WTC11 (cell line): ENCODE measurements at regions not wholly inside any gene's neighbourhood (a gene's known extent, or its start where the extent isn't known, plus 50 kb on each side); places are given as distances from the start of the nearest gene placed in this dataset.

Experiments
- ATAC-seq: fragments of 200-7000 bp; cut with Tn5 transposase; 2 replicates; pipeline ENCODE4 v1.10.0; 2021; ENCODE audit warnings: mild to moderate bottlenecking, moderate library complexity
- CTCF ChIA-PET: fragments of 300-600 bp; sonication (Branson Sonifier 250); formaldehyde crosslinking; loops from one replicate; lab custom pipeline; 2021; ENCODE audit warnings: antibody characterized with exemption; lab: Charles Lee
- POLR2A ChIA-PET: fragments of 350-600 bp; sonication (Branson Sonifier 250); formaldehyde crosslinking; loops from one replicate; lab custom pipeline; 2021; ENCODE audit warnings: antibody characterized with exemption; lab: Charles Lee
- DNase-seq: peaks from one replicate; pipeline ENCODE4 v3.0.0; 2021; ENCODE audit warnings: low spot score
- H3K27ac Mint-ChIP-seq: 2 replicates; pipeline ENCODE4 v1.8.0; 2021; ENCODE audit warnings: mixed read lengths
- H3K27me3 Mint-ChIP-seq: 2 replicates; pipeline ENCODE4 v1.8.0; 2021; ENCODE audit warnings: low read depth, mild to moderate bottlenecking, moderate library complexity, mixed read lengths
- H3K36me3 Mint-ChIP-seq: 2 replicates; pipeline ENCODE4 v1.8.0; 2021; ENCODE audit warnings: mixed read lengths
- H3K4me1 Mint-ChIP-seq: 2 replicates; pipeline ENCODE4 v1.8.0; 2022; ENCODE audit warnings: mixed read lengths
- H3K4me3 Mint-ChIP-seq: 2 replicates; pipeline ENCODE4 v1.8.0; 2021; ENCODE audit warnings: mild to moderate bottlenecking, moderate library complexity, mixed read lengths
- H3K9me3 Mint-ChIP-seq: 2 replicates; pipeline ENCODE4 v1.8.0; 2021; ENCODE audit warnings: mixed read lengths
- ATF2 ChIP-seq: sonication (generic); formaldehyde crosslinking; IDR thresholded peaks from 2 replicates; pipeline ENCODE4 v1.8.1; 2022; ENCODE audit warnings: low read depth, missing genetic modification reagents, borderline replicate concordance
- ATF6 ChIP-seq: sonication (generic); formaldehyde crosslinking; IDR thresholded peaks from 2 replicates; pipeline ENCODE4 v1.8.1; 2023; ENCODE audit warnings: mild to moderate bottlenecking, missing genetic modification reagents
- CBFB ChIP-seq: sonication (generic); formaldehyde crosslinking; IDR thresholded peaks from 2 replicates; pipeline ENCODE4 v1.8.1; 2022; ENCODE audit warnings: mild to moderate bottlenecking, low read depth, missing genetic modification reagents
- EMX1 ChIP-seq: fragments of 250-450 bp; sonication (Bioruptor Pico); IDR thresholded peaks from 2 replicates; pipeline ENCODE4 v1.8.0; 2021; ENCODE audit warnings: mild to moderate bottlenecking
- FOXJ3 ChIP-seq: sonication (generic); formaldehyde crosslinking; IDR thresholded peaks from 2 replicates; pipeline ENCODE4 v1.9.0; 2021; ENCODE audit warnings: missing genetic modification reagents, mild to moderate bottlenecking, borderline replicate concordance
- FOXK1 ChIP-seq: sonication (generic); formaldehyde crosslinking; IDR thresholded peaks from 2 replicates; pipeline ENCODE4 v1.8.0; 2022; ENCODE audit warnings: mild to moderate bottlenecking, moderate library complexity, missing genetic modification reagents
- GABPB1 ChIP-seq: sonication (generic); formaldehyde crosslinking; IDR thresholded peaks from 2 replicates; pipeline ENCODE4 v1.8.1; 2023; ENCODE audit warnings: mild to moderate bottlenecking, missing genetic modification reagents
- GRHL2 ChIP-seq: fragments of 250-450 bp; sonication (Bioruptor Pico); IDR thresholded peaks from 2 replicates; pipeline ENCODE4 v1.8.0; 2022; ENCODE audit warnings: mild to moderate bottlenecking, moderate library complexity; ENCODE audit not compliant: insufficient replicate concordance, severe bottlenecking
- MAX ChIP-seq: sonication (generic); formaldehyde crosslinking; IDR thresholded peaks from 2 replicates; pipeline ENCODE4 v1.8.0; 2022; ENCODE audit warnings: mild to moderate bottlenecking, missing genetic modification reagents
- MYBL2 ChIP-seq: sonication (generic); formaldehyde crosslinking; IDR thresholded peaks from 2 replicates; pipeline ENCODE4 v1.8.1; 2023; ENCODE audit warnings: mild to moderate bottlenecking, moderate library complexity, missing genetic modification reagents
- NFATC4 ChIP-seq: fragments of 250-450 bp; sonication (Bioruptor Pico); IDR thresholded peaks from 2 replicates; pipeline ENCODE4 v1.9.0; 2021; ENCODE audit warnings: mild to moderate bottlenecking
- NR3C1 ChIP-seq: sonication (generic); formaldehyde crosslinking; conservative IDR thresholded peaks from 2 replicates; pipeline ENCODE4 v1.8.1; 2023; ENCODE audit warnings: low read depth, mild to moderate bottlenecking, missing genetic modification reagents
- RORB ChIP-seq: fragments of 250-450 bp; sonication (Bioruptor Pico); IDR thresholded peaks from 2 replicates; pipeline ENCODE4 v1.9.0; 2021; ENCODE audit warnings: mild to moderate bottlenecking
- SMAD3 ChIP-seq: sonication (generic); formaldehyde crosslinking; IDR thresholded peaks from 2 replicates; pipeline ENCODE4 v1.8.0; 2022; ENCODE audit warnings: missing genetic modification reagents, mild to moderate bottlenecking, borderline replicate concordance
- SMAD4 ChIP-seq: sonication (generic); formaldehyde crosslinking; IDR thresholded peaks from 2 replicates; pipeline ENCODE4 v1.8.0; 2022; ENCODE audit warnings: mild to moderate bottlenecking, missing genetic modification reagents
- SOX15 ChIP-seq: fragments of 250-450 bp; sonication (Bioruptor Pico); IDR thresholded peaks from 2 replicates; pipeline ENCODE4 v1.9.0; 2021; ENCODE audit warnings: mild to moderate bottlenecking
- SP1 ChIP-seq: sonication (generic); formaldehyde crosslinking; conservative IDR thresholded peaks from 2 replicates; pipeline ENCODE4 v1.8.1; 2022; ENCODE audit warnings: missing genetic modification reagents
- TP53 ChIP-seq: sonication (generic); formaldehyde crosslinking; IDR thresholded peaks from 2 replicates; pipeline ENCODE4 v1.8.1; 2023; ENCODE audit warnings: mild to moderate bottlenecking, missing genetic modification reagents
- USF1 ChIP-seq: sonication (generic); formaldehyde crosslinking; IDR thresholded peaks from 2 replicates; pipeline ENCODE4 v1.8.0; 2022; ENCODE audit warnings: mild to moderate bottlenecking, missing genetic modification reagents
- ZNF121 ChIP-seq: sonication (generic); formaldehyde crosslinking; IDR thresholded peaks from 2 replicates; pipeline ENCODE4 v1.8.0; 2023; ENCODE audit warnings: missing genetic modification reagents
- ZNF219 ChIP-seq: sonication (generic); formaldehyde crosslinking; IDR thresholded peaks from 2 replicates; pipeline ENCODE4 v1.8.0; 2023; ENCODE audit warnings: missing genetic modification reagents, mild to moderate bottlenecking, borderline replicate concordance
- ZNF232 ChIP-seq: sonication (generic); formaldehyde crosslinking; IDR thresholded peaks from 2 replicates; pipeline ENCODE4 v1.8.0; 2022; ENCODE audit warnings: mild to moderate bottlenecking, missing genetic modification reagents
- ZNF425 ChIP-seq: fragments of 250-450 bp; sonication (Bioruptor Pico); conservative IDR thresholded peaks from 2 replicates; pipeline ENCODE4 v1.9.0; 2021; ENCODE audit warnings: mild to moderate bottlenecking
- ZSCAN18 ChIP-seq: fragments of 250-450 bp; sonication (Bioruptor Pico); IDR thresholded peaks from 2 replicates; pipeline ENCODE4 v2.1.2; 2022; ENCODE audit warnings: mild to moderate bottlenecking, moderate library complexity

- no peaks in the 10 kb centered on the region for H3K4me1 Mint-ChIP-seq
- no peak for ATAC-seq
- no peaks in the 10 kb centered on the region for H3K36me3 Mint-ChIP-seq
- TF ChIP-seq ZSCAN18 (CRISPR knock-in tag) = no peak
- no peak for TF ChIP-seq NR3C1 (CRISPR knock-in tag)
- no peak for TF ChIP-seq TP53 (CRISPR knock-in tag)
- TF ChIP-seq ATF2 (CRISPR knock-in tag) = no peak
- no peak for TF ChIP-seq EMX1 (CRISPR knock-in tag)
- TF ChIP-seq SMAD3 (CRISPR knock-in tag) = no peak
- no peak for TF ChIP-seq SMAD4 (CRISPR knock-in tag)
- TF ChIP-seq RORB (CRISPR knock-in tag) = no peak
- TF ChIP-seq SOX15 = no peak
- TF ChIP-seq MYBL2 = no peak
- no peak for TF ChIP-seq ZNF219
- no peak for TF ChIP-seq NFATC4 (CRISPR knock-in tag)
- TF ChIP-seq CBFB (CRISPR knock-in tag) = no peak
- no peak overlapping the region for H3K27ac Mint-ChIP-seq
- DNase-seq = no peak
- ChIA-PET POLR2A (no interaction called here), CTCF (no interaction called here)
- no peaks in the 10 kb centered on the region for H3K9me3 Mint-ChIP-seq
- no peak overlapping the region for H3K4me3 Mint-ChIP-seq
- H3K27me3 Mint-ChIP-seq = no peaks in the 10 kb centered on the region
Observed at GRCh38 chr15:31545257-31545656, 218.6 kb downstream of the KLF13 start.

GRCh38 chr15:31550211-31550977, 223.8 kb downstream of the KLF13 start:
- Mint-ChIP-seq H3K4me1 (peaks cover 5% of the 10 kb centered on the region), H3K36me3 (no peaks in the 10 kb centered on the region), H3K27me3 (no peaks in the 10 kb centered on the region), H3K4me3 (no peak overlapping the region), H3K9me3 (no peaks in the 10 kb centered on the region), H3K27ac (no peak overlapping the region)
- CTCF ChIA-PET = no interaction called here
- no peak for DNase-seq
- no peak for TF ChIP-seq MAX (CRISPR knock-in tag)
- no peak for TF ChIP-seq ZNF232 (CRISPR knock-in tag)
- no peak for ATAC-seq
- POLR2A ChIA-PET = no interaction called here

GRCh38 chr15:31551323-31551722, 224.7 kb downstream of the KLF13 start:
- no peak for DNase-seq
- TF ChIP-seq GRHL2 (CRISPR knock-in tag) (no peak), RORB (CRISPR knock-in tag) (no peak), FOXK1 (no peak), FOXJ3 (CRISPR knock-in tag) (no peak), GABPB1 (CRISPR knock-in tag) (no peak), MAX (CRISPR knock-in tag) (no peak), USF1 (CRISPR knock-in tag) (no peak), ZNF121 (CRISPR knock-in tag) (no peak), ZNF425 (CRISPR knock-in tag) (no peak), SP1 (CRISPR knock-in tag) (no peak), ATF6 (no peak)

More at GRCh38 chr15:31551323-31551722, 224.7 kb downstream of the KLF13 start:
- H3K36me3 Mint-ChIP-seq = no peaks in the 10 kb centered on the region
- H3K4me3 Mint-ChIP-seq = no peak overlapping the region
- H3K4me1 Mint-ChIP-seq = peaks cover 5% of the 10 kb centered on the region
- ATAC-seq = no peak
- H3K9me3 Mint-ChIP-seq = no peaks in the 10 kb centered on the region
- POLR2A ChIA-PET = no interaction called here
- no peaks in the 10 kb centered on the region for H3K27me3 Mint-ChIP-seq
- CTCF ChIA-PET = no interaction called here
- no peak overlapping the region for H3K27ac Mint-ChIP-seq
